ENCODE measurements at regions not wholly inside any gene's neighbourhood (a gene's known extent, or its start where the extent isn't known, plus 50 kb on each side); places are given as distances from the start of the nearest gene placed in this dataset.

- TF ChIP-seq, protein P1, sequence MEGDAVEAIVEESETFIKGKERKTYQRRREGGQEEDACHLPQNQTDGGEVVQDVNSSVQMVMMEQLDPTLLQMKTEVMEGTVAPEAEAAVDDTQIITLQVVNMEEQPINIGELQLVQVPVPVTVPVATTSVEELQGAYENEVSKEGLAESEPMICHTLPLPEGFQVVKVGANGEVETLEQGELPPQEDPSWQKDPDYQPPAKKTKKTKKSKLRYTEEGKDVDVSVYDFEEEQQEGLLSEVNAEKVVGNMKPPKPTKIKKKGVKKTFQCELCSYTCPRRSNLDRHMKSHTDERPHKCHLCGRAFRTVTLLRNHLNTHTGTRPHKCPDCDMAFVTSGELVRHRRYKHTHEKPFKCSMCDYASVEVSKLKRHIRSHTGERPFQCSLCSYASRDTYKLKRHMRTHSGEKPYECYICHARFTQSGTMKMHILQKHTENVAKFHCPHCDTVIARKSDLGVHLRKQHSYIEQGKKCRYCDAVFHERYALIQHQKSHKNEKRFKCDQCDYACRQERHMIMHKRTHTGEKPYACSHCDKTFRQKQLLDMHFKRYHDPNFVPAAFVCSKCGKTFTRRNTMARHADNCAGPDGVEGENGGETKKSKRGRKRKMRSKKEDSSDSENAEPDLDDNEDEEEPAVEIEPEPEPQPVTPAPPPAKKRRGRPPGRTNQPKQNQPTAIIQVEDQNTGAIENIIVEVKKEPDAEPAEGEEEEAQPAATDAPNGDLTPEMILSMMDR (conservative IDR thresholded peaks at IDR 0.05) = no peak
- no peak for TF ChIP-seq ZFX (IDR thresholded peaks at IDR 0.05)
- H3K27ac ChIP-seq = no peak overlapping the region
Measured at GRCh38 chr4:178140326-178140915, 698.2 kb upstream of the AGA start.

DNA sequence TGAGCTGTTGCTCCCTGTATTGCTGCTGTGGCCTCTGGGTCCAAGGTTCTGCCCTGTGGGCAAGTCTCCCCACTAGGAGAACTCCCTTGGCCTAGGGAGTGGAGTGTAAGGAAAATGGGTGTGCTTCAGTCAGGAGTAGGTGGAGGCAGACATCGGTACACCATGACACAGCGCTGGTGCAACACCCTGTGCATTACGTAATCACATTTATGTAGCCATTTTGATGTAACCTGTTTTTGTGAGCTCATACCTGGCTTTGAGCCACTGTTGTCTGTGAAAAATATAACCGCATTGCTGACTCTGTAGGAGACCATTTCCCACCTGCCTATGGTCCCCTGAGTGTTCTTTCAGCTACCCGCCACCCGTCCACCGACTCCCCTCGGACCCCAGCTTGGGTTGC lies 700.5 kb upstream of the AGA start:
- H3K27ac ChIP-seq = no peak overlapping the region
- TF ChIP-seq, protein P1 (conservative IDR thresholded peaks at IDR 0.05) = no peak
- no peak for TF ChIP-seq ZFX (IDR thresholded peaks at IDR 0.05)

- H3K27ac ChIP-seq = no peak overlapping the region
- TF ChIP-seq ZFX (IDR thresholded peaks at IDR 0.05) = no peak
- TF ChIP-seq, protein P1 (conservative IDR thresholded peaks at IDR 0.05) = no peak
Measured at GRCh38 chr4:178148106-178148505, 705.9 kb upstream of the AGA start.

GRCh38 chr4:178165251-178165950 lies 723.2 kb upstream of the AGA start:
- no peak overlapping the region for H3K27ac ChIP-seq
- TF ChIP-seq ZFX (IDR thresholded peaks at IDR 0.05) = no peak
- TF ChIP-seq, protein P1 (conservative IDR thresholded peaks at IDR 0.05) = no peak

GRCh38 chr4:178165951-178166308 lies 723.7 kb upstream of the AGA start:
- TF ChIP-seq, protein P1 (conservative IDR thresholded peaks at IDR 0.05) = no peak
- no peak for TF ChIP-seq ZFX (IDR thresholded peaks at IDR 0.05)
- no peak overlapping the region for H3K27ac ChIP-seq

DNA sequence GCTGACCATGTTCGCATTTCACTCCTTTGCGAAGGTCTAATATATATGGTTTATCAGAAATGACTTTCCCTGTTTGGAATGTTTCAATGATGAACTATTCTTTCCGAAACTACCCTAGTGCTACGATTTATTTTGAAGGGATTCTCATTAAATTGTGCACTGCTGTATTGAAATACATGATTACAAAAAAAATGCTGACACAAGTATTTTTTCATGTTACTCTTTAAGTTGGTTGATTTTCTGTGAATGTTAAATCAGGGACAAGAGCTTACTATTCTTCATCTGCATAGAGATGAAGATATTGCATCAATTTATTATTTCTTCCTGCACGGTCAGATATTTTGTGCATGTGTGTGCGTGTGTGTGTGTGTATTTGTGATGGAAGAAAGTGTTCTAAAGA lies 731.5 kb upstream of the AGA start:
- no peak overlapping the region for H3K27ac ChIP-seq
- no peak for TF ChIP-seq ZFX (IDR thresholded peaks at IDR 0.05)

DNA sequence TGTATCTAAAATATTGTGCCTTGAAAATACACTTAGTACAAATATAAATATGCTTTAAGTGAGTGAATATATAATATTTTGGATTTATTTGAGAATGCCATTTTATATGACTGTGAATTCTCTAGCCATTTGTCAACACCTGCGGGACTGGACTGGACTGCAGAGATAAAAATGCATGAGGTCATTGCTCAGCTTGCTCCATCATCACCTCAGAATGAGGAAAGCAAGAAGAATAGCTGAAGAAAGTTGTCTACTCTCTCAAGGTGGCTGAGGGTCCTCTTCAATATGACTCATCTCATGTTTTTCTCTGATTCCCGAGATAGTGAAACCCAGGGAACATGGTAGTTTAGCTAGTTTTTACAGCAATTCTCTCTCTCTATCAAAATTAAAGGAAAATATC lies 732.5 kb upstream of the AGA start:
- no peak overlapping the region for H3K27ac ChIP-seq
- TF ChIP-seq ZFX (IDR thresholded peaks at IDR 0.05) = no peak
- TF ChIP-seq, protein P1 (conservative IDR thresholded peaks at IDR 0.05) = no peak

DNA sequence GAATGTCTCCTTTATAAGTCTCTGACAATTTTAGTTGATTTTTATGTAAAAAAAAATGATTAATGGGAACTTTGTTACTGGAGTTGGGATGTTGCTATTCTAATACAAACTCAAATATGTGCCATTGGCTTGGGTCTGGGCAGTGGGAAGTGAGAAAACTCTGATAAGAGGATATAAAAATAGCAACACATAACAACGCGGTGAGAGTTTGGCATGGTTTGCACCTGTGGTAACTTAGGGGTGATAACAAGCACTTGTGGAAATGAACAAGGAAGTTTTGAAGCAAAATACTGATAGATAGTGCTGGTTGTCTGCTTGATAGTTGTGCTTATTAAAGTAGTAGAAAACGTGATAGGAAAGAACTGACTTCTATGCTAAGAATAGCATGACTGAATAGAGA lies 743.3 kb upstream of the AGA start:
- TF ChIP-seq, protein P1 (conservative IDR thresholded peaks at IDR 0.05) = no peak
- TF ChIP-seq ZFX (IDR thresholded peaks at IDR 0.05) = no peak
- H3K27ac ChIP-seq = no peak overlapping the region

All from C4-2B (cell line).